ENCODE measurements at regions not wholly inside any gene's neighbourhood (a gene's known extent, or its start where the extent isn't known, plus 50 kb on each side); places are given as distances from the start of the nearest gene placed in this dataset.

- TF ChIP-seq CTCF (IDR thresholded peaks at IDR 0.05; ENCODE audit: extremely low read depth, missing control alignments) = no peak
- no peak for DNase-seq (ENCODE audit: low spot score)
These were observed 103.8 kb upstream of the CDC42EP3 start for GRCh38 chr2:37774976-37775907.

GRCh38 chr2:37775908-37776250 is 104.4 kb upstream of the CDC42EP3 start:
- no peak for DNase-seq (ENCODE audit: low spot score)

GRCh38 chr2:37776487-37776886 is 105.0 kb upstream of the CDC42EP3 start:
- DNase-seq (ENCODE audit: low spot score) = no peak
- no peak for TF ChIP-seq CTCF (IDR thresholded peaks at IDR 0.05; ENCODE audit: extremely low read depth, missing control alignments)

More at GRCh38 chr2:37775908-37776250, 104.4 kb upstream of the CDC42EP3 start:
- TF ChIP-seq CTCF (IDR thresholded peaks at IDR 0.05; ENCODE audit: extremely low read depth, missing control alignments) = no peak

GRCh38 chr2:37779139-37779538 is 107.7 kb upstream of the CDC42EP3 start:
- no peak for TF ChIP-seq CTCF (IDR thresholded peaks at IDR 0.05; ENCODE audit: extremely low read depth, missing control alignments)
- DNase-seq (ENCODE audit: low spot score) = no peak

- DNase-seq (ENCODE audit: low spot score) = no peak
- no peak for TF ChIP-seq CTCF (IDR thresholded peaks at IDR 0.05; ENCODE audit: extremely low read depth, missing control alignments)
These were observed 108.4 kb upstream of the CDC42EP3 start for GRCh38 chr2:37779611-37780386.

- TF ChIP-seq CTCF (IDR thresholded peaks at IDR 0.05; ENCODE audit: extremely low read depth, missing control alignments) = no peak
- no peak for DNase-seq (ENCODE audit: low spot score)
These were observed 108.9 kb upstream of the CDC42EP3 start for GRCh38 chr2:37780387-37780676.

GRCh38 chr2:37781028-37781427 is 109.6 kb upstream of the CDC42EP3 start:
- TF ChIP-seq CTCF (IDR thresholded peaks at IDR 0.05; ENCODE audit: extremely low read depth, missing control alignments) = no peak
- no peak for DNase-seq (ENCODE audit: low spot score)
